AG04450 (cell line): ENCODE measurements at regions not wholly inside any gene's neighbourhood (a gene's known extent, or its start where the extent isn't known, plus 50 kb on each side); places are given as distances from the start of the nearest gene placed in this dataset.

ENCODE experiments used
- CTCF ChIA-PET: fragments of 300-600, 350-600 bp; formaldehyde crosslinking; extraction: SDS; loops from one replicate; lab custom pipeline; 2022; ENCODE audit warnings: antibody characterized with exemption, inconsistent platforms; lab: Charles Lee
- POLR2A ChIA-PET: fragments of 350-600 bp; formaldehyde crosslinking; extraction: SDS; loops from one replicate; lab custom pipeline; 2021; ENCODE audit warnings: antibody characterized with exemption, inconsistent platforms; lab: Yijun Ruan, JAX
- DNase-seq: peaks from one replicate; pipeline ENCODE4 v3.0.0-alpha.2; 2011; ENCODE audit warnings: low read depth, low spot score
- H3K27ac ChIP-seq: one replicate; pipeline ENCODE4 v1.5.1; 2012; ENCODE audit warnings: low read depth, low read length, control low read depth
- H3K27me3 ChIP-seq: one replicate; pipeline ENCODE4 v1.6.0; 2012; ENCODE audit warnings: low read length; ENCODE audit not compliant: control insufficient read depth, insufficient read depth
- H3K4me3 ChIP-seq: 2 replicates; pipeline ENCODE4 v1.5.1; 2011; ENCODE audit warnings: mild to moderate bottlenecking, low read depth, low read length, control low read depth
- H3K9me3 ChIP-seq: 2 replicates; pipeline ENCODE4 v1.5.1; 2012; ENCODE audit warnings: low read length; ENCODE audit not compliant: control insufficient read depth, insufficient read depth
- TF ChIP-seq, protein P1 (sequence below): IDR thresholded peaks from 2 replicates; pipeline ENCODE4 v1.5.1; 2011; ENCODE audit warnings: low read depth, low read length, control low read depth, inconsistent platforms

- TF ChIP-seq, protein P1, sequence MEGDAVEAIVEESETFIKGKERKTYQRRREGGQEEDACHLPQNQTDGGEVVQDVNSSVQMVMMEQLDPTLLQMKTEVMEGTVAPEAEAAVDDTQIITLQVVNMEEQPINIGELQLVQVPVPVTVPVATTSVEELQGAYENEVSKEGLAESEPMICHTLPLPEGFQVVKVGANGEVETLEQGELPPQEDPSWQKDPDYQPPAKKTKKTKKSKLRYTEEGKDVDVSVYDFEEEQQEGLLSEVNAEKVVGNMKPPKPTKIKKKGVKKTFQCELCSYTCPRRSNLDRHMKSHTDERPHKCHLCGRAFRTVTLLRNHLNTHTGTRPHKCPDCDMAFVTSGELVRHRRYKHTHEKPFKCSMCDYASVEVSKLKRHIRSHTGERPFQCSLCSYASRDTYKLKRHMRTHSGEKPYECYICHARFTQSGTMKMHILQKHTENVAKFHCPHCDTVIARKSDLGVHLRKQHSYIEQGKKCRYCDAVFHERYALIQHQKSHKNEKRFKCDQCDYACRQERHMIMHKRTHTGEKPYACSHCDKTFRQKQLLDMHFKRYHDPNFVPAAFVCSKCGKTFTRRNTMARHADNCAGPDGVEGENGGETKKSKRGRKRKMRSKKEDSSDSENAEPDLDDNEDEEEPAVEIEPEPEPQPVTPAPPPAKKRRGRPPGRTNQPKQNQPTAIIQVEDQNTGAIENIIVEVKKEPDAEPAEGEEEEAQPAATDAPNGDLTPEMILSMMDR: no peak
- ChIA-PET CTCF (interaction anchor here (0.6 kb wide), 1 partner anchor 30 kb away, joined by 3 read pairs; no protein-coding TSS in a partner anchor), POLR2A (no interaction called here)
- no peak for DNase-seq
- Histone ChIP-seq H3K27ac (no peak overlapping the region), H3K9me3 (no peaks in the 10 kb centered on the region), H3K4me3 (no peak overlapping the region), H3K27me3 (no peaks in the 10 kb centered on the region)
Observed at GRCh38 chr6:141028791-141029280, 1103.9 kb upstream of the GJE1 start.

DNA sequence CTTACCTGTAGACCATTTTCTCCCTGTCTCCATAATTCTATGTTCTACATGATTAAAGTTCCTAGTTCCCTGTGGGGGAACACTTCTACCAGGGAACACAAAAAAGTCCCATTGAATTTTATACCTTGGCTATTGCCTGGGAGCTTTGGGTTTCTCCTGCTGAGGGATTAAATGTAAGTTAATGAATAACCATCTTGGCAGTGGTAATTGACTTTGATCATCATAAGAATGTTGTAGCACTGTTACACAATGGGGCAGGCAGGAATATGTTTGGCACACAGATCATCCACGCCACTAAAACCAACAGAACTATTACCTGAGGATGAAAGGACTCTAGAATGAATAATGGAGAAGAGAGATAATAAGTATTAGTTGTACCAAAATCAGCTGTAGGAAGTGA lies 1106.2 kb upstream of the GJE1 start:
- no peaks in the 10 kb centered on the region for H3K27me3 ChIP-seq
- no peak overlapping the region for H3K27ac ChIP-seq
- ChIA-PET POLR2A (no interaction called here), CTCF (no interaction called here)
- H3K4me3 ChIP-seq: no peak overlapping the region
- TF ChIP-seq, protein P1: no peak
- no peaks in the 10 kb centered on the region for H3K9me3 ChIP-seq
- DNase-seq: no peak

GRCh38 chr6:141024526-141024925 lies 1108.2 kb upstream of the GJE1 start:
- H3K27ac ChIP-seq: no peak overlapping the region
- TF ChIP-seq, protein P1: no peak
- CTCF ChIA-PET: no interaction called here
- H3K9me3 ChIP-seq: no peaks in the 10 kb centered on the region
- no peak for DNase-seq
- POLR2A ChIA-PET: no interaction called here
- no peak overlapping the region for H3K4me3 ChIP-seq
- no peaks in the 10 kb centered on the region for H3K27me3 ChIP-seq

DNA sequence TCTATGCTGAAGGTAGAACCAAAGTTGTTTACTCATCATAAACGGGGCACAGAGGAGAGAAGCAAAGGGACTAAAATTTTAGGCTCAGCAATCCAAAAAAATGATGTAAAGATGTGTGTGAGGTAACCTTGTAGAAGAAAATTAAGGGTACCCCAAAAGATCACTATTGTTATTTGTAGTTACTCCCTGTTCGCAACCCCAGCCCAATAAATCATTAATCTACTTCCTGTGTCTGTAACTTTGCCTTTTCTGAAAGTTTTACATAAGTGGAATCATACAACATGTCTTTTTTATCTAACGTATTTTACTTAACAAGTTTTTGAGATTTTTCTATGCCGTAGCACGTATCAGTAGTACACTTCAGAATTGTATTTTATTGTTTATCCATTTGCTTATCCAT lies 1114.8 kb upstream of the GJE1 start:
- TF ChIP-seq, protein P1: no peak
- POLR2A ChIA-PET: no interaction called here
- Histone ChIP-seq H3K4me3 (no peak overlapping the region), H3K27ac (no peak overlapping the region), H3K27me3 (no peaks in the 10 kb centered on the region), H3K9me3 (no peaks in the 10 kb centered on the region)
- CTCF ChIA-PET: no interaction called here
- DNase-seq: no peak

GRCh38 chr6:141000917-141001316 lies 1131.8 kb upstream of the GJE1 start:
- TF ChIP-seq, protein P1: no peak
- CTCF ChIA-PET: interaction anchor here (0.6 to 0.7 kb wide), 2 partner anchors 14 to 163 kb away, joined by 3 read pairs; no protein-coding TSS in a partner anchor
- no peak overlapping the region for H3K27ac ChIP-seq
- no peak for DNase-seq
- no peaks in the 10 kb centered on the region for H3K27me3 ChIP-seq
- no peaks in the 10 kb centered on the region for H3K9me3 ChIP-seq
- POLR2A ChIA-PET: no interaction called here
- no peak overlapping the region for H3K4me3 ChIP-seq
